GM18951 (cell line): ENCODE measurements at regions not wholly inside any gene's neighbourhood (a gene's known extent, or its start where the extent isn't known, plus 50 kb on each side); places are given as distances from the start of the nearest gene placed in this dataset.

Experiments
- POLR2A ChIP-seq: IDR thresholded peaks from 4 replicates; pipeline ENCODE4 v1.6.1; 2011; ENCODE audit warnings: mild to moderate bottlenecking; ENCODE audit not compliant: insufficient read length, insufficient read depth; ENCODE audit errors: extremely low read depth
- in situ Hi-C: fragments of 300-500 bp; cut with MboI; formaldehyde crosslinking; loops from one replicate; pipeline ENCODE4 v1.12.0; 2022; ENCODE audit warnings: low sequenced_read_pairs, mixed read lengths, inconsistent platforms; ENCODE audit not compliant: unreplicated experiment

DNA sequence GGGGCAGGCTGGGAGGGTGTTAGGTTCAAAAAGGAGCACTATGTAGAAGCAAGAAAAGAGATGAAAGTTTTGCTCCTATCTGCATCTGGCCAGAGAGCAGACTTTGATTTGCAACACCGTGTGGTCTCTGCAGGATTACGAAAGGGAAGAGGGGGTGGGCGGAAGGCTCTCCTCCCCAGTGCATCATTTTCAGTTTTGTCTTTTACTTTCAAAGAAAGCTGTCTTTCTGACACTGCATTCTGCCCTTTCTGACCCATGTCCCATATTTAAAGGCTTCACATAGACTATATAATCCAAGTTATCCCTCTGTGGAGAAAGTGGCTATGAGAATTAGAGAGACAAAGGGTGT, 126.5 kb downstream of the RHOU start:
- in situ Hi-C loops = no loop called here
- TF ChIP-seq POLR2A = no peak

DNA sequence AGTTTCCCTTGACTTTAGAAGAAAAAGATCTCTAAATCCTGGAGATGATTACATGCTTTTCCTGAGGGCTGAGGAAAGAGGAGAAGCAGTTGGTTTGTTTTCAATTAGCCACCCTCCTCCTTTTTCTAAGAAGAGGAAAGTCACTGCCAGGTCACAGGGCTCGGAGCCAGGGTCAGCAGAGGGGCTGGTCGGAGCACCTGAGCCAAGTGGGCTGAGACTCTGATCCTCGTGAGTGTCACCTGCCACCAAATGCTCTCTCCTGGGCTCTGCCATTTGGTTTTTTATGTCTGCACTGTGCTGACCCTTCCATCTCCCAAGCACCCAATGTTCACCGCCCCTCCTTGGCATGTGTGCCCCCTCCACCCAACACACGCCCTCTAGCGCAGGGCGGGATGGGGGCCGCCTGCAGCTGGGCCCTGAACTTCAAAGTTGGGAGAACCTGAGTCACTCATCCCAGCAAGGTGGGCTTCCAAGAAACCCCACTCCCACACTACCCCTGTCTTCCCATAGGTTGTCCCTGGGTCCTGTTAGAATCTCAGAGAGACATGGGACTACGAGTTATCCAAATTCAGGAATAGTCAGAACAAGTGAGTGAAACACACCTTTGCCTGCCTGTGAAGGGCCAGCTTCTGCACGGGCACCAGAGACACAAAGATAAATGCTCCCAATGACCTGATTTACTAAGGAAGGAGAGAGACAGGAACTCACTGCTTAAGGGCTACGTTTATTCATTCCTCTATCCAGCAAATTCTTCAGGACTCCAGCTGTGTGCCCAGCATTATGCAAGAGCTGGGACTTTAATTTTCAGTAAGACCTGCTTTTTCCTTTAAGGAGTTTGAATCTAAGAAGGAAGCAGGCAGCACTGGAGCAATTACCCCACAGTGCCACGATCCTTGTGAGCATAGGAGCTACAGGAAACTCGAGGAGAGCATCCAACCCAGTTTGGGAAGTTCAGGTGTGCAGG, 127.5 kb downstream of the RHOU start:
- in situ Hi-C loops = no loop called here

DNA sequence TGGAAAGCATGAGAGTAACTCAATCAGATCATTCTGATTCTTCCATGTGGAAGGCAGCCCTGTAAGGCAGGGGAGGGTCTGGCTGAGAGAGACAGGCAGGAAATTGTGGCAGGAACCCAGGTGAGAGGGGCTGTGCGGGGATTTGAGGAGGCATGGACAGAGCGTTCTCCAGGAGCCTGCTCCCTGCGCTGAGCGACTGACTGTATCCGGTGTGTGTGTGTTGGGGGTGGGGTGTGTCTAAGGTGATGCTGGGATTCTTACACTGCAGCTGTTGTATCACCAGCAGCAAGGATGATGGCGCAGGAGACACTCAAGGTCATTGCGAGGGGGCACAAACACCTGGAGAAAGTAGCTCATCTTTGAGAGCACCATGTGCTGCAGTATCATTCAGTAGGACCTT, 128.5 kb downstream of the RHOU start:
- in situ Hi-C loops = no loop called here
- no peak for TF ChIP-seq POLR2A

More for the DNA sequence above, 127.5 kb downstream of the RHOU start:
- no peak for TF ChIP-seq POLR2A

DNA sequence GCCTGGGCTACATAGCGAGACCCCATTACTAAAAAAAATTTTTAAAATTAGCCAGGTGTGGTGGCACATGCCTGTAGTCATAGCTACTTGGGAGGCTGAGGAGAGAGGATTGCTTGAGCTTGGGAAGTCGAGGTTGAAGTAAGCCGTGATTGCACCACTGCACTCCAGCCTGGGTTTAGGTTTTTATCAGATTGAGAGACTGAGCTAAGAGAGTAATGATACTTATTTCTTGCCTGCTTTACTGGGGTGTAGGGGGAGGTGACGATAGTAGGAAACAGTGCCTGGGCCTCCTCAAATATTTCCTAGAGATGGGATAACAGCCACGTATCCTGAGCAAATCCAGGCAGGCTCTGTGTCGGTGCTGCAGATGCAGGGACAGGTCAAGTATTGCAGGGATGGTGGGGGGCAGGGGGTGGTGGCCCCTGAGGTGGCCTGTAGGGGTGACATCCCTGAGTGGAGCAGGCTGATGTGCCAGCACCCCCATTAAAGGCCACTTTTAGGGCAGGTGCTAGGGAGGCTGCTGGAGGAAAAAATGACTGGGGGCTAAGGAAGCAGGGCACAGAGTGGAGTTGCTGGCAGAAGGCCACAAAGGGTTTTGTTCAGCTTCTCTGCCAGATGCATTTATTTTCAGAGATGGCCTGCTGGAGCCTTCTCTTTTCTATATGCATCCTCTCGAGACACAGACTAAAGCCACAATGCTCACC, 130.5 kb downstream of the RHOU start:
- in situ Hi-C loops = no loop called here
- TF ChIP-seq POLR2A = no peak

DNA sequence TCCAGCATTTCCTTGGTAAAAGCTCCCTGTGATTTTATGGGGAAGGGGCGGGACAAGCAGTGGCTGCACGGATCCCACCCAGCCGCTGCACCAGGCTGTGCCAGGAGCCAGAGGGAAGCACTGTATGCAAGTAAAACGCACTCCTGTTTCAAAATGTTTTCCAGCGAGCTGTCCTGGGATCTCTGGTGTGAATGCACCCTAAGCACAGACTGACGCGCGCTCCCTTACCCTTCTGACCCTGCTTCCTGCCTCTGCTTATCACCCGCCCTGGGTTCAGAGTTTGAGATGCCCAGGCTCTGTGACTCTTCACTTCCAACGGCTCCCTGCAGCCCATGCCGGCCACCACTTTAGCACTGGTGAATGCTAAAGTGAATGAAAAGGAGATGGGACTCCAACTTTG, 131.2 kb downstream of the RHOU start:
- in situ Hi-C loops = no loop called here
- TF ChIP-seq POLR2A = no peak

DNA sequence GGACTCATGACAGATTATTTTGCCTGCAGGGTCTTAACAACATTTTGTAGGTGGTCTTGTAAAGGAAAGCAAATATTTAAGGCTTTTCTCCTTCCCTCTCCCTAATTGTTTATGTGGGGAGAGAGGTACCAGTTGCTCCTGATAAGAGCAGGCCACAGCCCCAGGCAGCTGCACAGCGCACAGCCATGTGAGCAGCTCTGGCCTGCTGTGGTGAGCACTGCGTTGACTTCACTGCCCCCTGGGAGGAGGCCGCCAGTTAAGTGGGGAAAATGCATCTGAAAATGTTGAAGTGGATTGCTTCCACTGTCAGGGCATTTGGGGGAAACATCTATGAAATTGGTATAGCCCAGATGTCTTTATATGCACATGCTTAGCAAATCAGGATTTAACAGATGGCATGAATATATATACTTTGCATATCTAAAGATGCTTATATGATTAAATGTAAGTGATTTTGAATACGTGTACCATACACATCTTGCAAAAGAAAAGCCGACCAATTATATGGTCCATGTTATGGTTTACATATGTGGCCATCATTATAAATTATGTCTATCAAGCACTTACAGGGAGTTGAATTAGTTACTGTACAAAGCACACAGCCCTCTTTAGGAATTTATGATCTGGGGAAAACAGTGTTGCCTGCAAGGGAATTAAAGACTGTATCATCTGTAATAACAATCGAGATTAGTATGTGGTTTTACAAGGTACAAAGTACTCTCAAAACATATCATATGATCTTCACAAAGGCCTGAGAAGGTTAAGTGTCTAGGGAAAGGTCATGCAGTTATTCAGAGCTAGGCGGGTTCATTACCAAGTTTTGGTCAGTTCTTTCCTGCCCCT, 132.1 kb downstream of the RHOU start:
- in situ Hi-C loops = no loop called here
- no peak for TF ChIP-seq POLR2A

DNA sequence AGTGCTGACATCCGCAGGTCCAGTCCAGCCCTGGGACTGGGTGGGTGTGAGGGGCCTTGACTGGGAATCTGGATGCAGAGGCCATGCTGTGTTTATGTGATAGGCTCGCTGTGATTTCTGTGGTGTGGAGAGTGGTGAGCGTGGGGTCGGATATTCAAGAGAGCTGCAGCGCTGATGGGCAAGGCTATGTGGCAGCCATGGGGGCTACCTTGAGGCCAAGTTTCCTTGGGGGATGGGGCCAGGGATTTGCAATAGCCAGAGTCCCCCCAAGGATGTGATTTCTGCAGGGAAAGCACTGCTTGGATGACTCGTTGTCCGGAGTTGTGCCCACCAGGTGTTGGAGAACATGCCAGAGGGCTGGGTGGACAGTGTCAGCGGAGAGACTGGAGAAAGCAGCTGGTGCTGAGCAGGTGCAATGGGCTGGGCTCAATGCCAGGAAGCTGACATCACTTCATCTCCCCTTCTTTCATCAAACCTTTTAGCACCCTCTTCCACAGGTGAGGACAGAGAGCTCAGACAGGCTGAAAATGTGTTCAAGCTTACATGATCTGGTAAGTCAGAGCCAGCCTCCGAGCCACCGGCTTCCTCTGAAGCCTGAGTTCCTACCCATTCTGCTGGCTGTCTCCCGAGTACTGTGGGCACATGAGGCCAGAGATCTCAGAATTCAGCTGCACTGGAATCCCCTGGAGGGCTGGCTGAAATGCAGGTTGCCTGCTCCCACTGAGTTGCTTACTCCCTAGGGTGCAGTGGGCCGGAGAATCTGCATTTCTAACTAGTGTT, 132.9 kb downstream of the RHOU start:
- no peak for TF ChIP-seq POLR2A
- in situ Hi-C loops = no loop called here

DNA sequence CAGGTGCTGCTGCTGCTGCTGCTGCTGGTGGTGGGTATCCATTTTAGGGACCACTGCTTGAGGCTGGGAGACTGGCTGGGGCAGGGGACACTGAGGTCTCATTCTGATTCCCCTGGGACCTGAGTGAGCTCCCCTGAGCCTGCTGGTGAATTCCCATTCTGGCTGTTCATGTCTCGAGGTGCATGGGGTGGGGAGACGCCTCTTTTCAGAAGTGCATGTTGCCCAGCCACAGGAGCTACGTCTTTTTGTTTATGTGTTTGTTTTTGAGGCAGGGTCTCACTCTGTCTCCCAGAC, 133.4 kb downstream of the RHOU start:
- in situ Hi-C loops = no loop called here
- TF ChIP-seq POLR2A = no peak

DNA sequence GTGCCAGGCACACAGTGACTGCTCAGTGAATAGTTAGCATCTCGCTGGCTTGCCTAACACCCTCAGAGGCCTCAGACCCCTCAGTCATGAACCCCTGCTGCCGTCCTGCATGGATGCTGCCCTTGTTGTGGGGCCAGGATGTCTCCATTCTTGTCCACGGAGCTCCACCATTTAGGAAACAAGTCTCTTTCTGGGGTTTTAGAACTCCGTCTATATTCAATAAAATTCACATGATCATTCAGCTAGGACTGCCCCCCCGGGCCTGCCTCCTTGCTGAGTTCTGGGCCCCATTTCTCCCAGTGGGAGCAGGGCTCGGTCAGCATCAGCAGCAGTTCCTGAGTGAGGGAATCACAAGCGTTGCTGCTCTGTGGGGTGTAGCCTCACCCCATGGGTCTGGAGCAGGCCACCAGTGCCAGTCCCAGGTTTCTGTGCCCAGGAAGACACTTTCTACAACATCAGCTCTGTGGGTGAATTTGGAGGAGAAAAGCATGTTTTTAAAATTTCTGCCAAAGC, 134.1 kb downstream of the RHOU start:
- no peak for TF ChIP-seq POLR2A
- in situ Hi-C loops = no loop called here

DNA sequence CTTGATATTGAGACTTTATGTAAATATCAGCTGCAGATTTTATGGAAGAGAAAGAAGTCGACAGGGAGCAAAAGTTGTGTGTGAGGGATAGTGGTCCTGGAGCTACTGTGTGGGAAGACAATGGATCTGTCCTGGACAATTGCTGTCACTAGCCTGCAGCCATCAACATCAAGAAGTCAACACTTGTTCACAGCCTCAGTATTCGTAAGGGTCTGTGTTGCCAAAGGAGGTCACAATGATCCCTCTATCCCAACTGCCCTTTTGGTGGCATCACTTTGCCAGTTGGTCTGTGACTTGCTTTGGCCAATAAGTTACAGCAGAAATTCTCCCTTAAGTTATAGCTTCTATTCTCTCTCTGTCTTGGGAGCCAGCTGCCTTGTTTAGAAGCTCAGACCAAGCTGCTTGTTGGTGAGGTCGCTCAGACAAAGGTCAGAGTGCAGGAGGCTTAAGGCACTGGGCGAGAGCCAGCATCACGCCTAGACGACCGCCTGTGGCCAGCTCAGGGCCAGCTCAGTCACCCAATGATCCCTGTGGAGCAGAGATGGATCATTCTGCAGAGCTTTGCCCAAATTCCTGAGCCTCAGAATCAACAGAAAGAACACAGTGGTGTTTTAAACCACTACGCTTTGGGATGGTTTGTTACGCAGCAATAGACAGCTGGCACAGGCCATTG, 134.9 kb downstream of the RHOU start:
- in situ Hi-C loops = no loop called here
- no peak for TF ChIP-seq POLR2A

DNA sequence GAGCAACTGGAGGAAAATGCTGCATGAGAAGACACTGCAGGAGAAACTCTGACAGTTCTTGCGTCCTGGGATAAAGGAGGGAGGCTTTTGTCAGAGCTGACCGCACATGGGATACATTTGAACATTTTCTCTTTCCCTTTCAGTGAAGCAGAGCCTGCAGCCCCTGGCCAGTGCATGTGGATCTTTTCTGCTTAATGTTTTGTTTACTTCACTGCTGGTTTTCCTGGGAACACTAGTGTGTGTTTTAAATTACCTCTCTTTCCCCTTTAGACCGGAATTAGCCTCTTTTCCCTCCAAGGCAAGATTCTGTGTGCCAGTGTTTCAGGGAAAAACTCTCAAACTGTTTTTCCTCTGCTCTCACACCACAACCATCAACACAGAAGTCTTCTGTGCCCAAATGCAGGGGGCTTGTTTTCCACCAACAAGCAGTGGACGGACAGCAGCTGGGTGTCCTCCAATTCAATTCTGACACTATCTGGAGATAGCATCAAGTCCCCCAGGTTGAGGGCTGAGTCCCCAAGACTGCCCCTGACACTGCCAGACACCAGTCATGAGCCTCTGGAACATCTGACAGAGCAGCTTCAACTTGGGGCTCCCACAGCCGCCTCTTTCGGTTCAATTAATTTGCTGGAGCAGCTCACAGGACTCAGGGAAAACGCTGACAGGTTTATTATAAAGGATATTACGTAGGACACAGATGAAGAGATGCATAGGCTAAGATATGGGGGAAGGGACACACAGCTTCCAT, 136.2 kb downstream of the RHOU start:
- no peak for TF ChIP-seq POLR2A
- in situ Hi-C loops = no loop called here
